H9 (cell line): ENCODE measurements at regions not wholly inside any gene's neighbourhood (a gene's known extent, or its start where the extent isn't known, plus 50 kb on each side); places are given as distances from the start of the nearest gene placed in this dataset.

Experiments used
- DNase-seq: peaks from one replicate; pipeline ENCODE4 v3.0.0-alpha.2; 2017
- H2AFZ ChIP-seq: one replicate; pipeline ENCODE4 v1.6.1; 2013; ENCODE audit warnings: mild to moderate bottlenecking, low read length, control low read depth, moderate library complexity
- H2AK5ac ChIP-seq: 2 replicates; pipeline ENCODE4 v1.6.1; 2013; ENCODE audit warnings: low read length, control low read depth, mixed read lengths; ENCODE audit not compliant: insufficient read length
- H2BK120ac ChIP-seq: one replicate; pipeline ENCODE4 v1.6.1; 2013; ENCODE audit warnings: low read depth, mild to moderate bottlenecking, low read length, control low read depth, inconsistent platforms; ENCODE audit not compliant: poor library complexity, severe bottlenecking
- H2BK12ac ChIP-seq: 2 replicates; pipeline ENCODE4 v1.6.1; 2013; ENCODE audit warnings: low read length, control low read depth, mixed read lengths, low read depth; ENCODE audit not compliant: insufficient read length
- H2BK15ac ChIP-seq: 2 replicates; pipeline ENCODE4 v1.6.1; 2013; ENCODE audit warnings: low read depth, low read length, control low read depth
- H2BK20ac ChIP-seq: one replicate; pipeline ENCODE4 v1.6.1; 2013; ENCODE audit warnings: low read depth, mild to moderate bottlenecking, low read length, control low read depth, inconsistent platforms; ENCODE audit not compliant: poor library complexity, severe bottlenecking
- H2BK5ac ChIP-seq: 2 replicates; pipeline ENCODE4 v1.6.1; 2013; ENCODE audit warnings: low read length, control low read depth, mixed read lengths; ENCODE audit not compliant: insufficient read length
- H3K14ac ChIP-seq: 2 replicates; pipeline ENCODE4 v1.6.1; 2013; ENCODE audit warnings: low read length, control low read depth; ENCODE audit not compliant: insufficient read depth
- H3K18ac ChIP-seq: 2 replicates; pipeline ENCODE4 v1.6.1; 2013; ENCODE audit warnings: low read depth, mild to moderate bottlenecking, mixed read lengths, low read length, control low read depth; ENCODE audit not compliant: insufficient read length
- H3K23ac ChIP-seq: 2 replicates; pipeline ENCODE4 v1.6.1; 2013; ENCODE audit warnings: low read length, control low read depth, mixed read lengths, low read depth; ENCODE audit not compliant: insufficient read length
- H3K23me2 ChIP-seq: 2 replicates; pipeline ENCODE4 v1.6.1; 2013; ENCODE audit warnings: low read depth, mild to moderate bottlenecking, mixed read lengths, low read length, control low read depth; ENCODE audit not compliant: insufficient read length, poor library complexity, severe bottlenecking
- H3K27ac ChIP-seq: 2 replicates; pipeline ENCODE4 v1.5.1; 2013; ENCODE audit warnings: low read length, control low read depth, mixed read lengths, low read depth; ENCODE audit not compliant: insufficient read length
- H3K27me3 ChIP-seq: 2 replicates; pipeline ENCODE4 v1.6.1; 2013; ENCODE audit warnings: low read length, control low read depth, inconsistent platforms; ENCODE audit not compliant: insufficient read depth
- H3K4ac ChIP-seq: 2 replicates; pipeline ENCODE4 v1.6.1; 2013; ENCODE audit warnings: low read depth, mild to moderate bottlenecking, control low read depth, inconsistent platforms, low read length, moderate library complexity
- H3K4me1 ChIP-seq: 2 replicates; pipeline ENCODE4 v1.6.1; 2013; ENCODE audit warnings: low read length, control low read depth, inconsistent platforms; ENCODE audit not compliant: insufficient read depth
- H3K4me2 ChIP-seq: 2 replicates; pipeline ENCODE4 v1.6.1; 2013; ENCODE audit warnings: low read length, control low read depth, mixed read lengths; ENCODE audit not compliant: insufficient read length, insufficient read depth
- H3K56ac ChIP-seq: 2 replicates; pipeline ENCODE4 v1.6.1; 2013; ENCODE audit warnings: low read depth, mild to moderate bottlenecking, mixed read lengths, low read length, control low read depth; ENCODE audit not compliant: insufficient read length
- H3K79me1 ChIP-seq: 2 replicates; pipeline ENCODE4 v1.6.1; 2013; ENCODE audit warnings: low read depth, mild to moderate bottlenecking, moderate library complexity, low read length, control low read depth, inconsistent platforms; ENCODE audit not compliant: insufficient read depth, poor library complexity, severe bottlenecking
- H3K79me2 ChIP-seq: 2 replicates; pipeline ENCODE4 v1.6.1; 2013; ENCODE audit warnings: low read length, control low read depth, inconsistent platforms; ENCODE audit not compliant: insufficient read depth
- H3K9ac ChIP-seq: 2 replicates; pipeline ENCODE4 v1.6.1; 2013; ENCODE audit warnings: low read length, control low read depth, mixed read lengths; ENCODE audit not compliant: insufficient read length; ENCODE audit errors: extremely low read depth
- H3K9me3 ChIP-seq: one replicate; pipeline ENCODE4 v1.6.1; 2013; ENCODE audit warnings: low read depth, low read length, inconsistent platforms; ENCODE audit not compliant: control insufficient read depth
- H3T11ph ChIP-seq: one replicate; pipeline ENCODE4 v1.6.1; 2013; ENCODE audit warnings: mild to moderate bottlenecking, low read length, control low read depth, inconsistent platforms
- H4K20me1 ChIP-seq: one replicate; pipeline ENCODE4 v1.6.1; 2013; ENCODE audit not compliant: control insufficient read depth, insufficient read length, insufficient read depth
- H4K5ac ChIP-seq: 2 replicates; pipeline ENCODE4 v1.6.1; 2013; ENCODE audit warnings: low read depth, mild to moderate bottlenecking, mixed read lengths, low read length, control low read depth; ENCODE audit not compliant: insufficient read length
- H4K8ac ChIP-seq: replicated peaks from 2 replicates; pipeline ENCODE4 v1.6.1; 2013; ENCODE audit warnings: low read length, control low read depth, mixed read lengths, low read depth; ENCODE audit not compliant: insufficient read length
- H4K91ac ChIP-seq: 2 replicates; pipeline ENCODE4 v1.6.1; 2013; ENCODE audit warnings: low read depth, mild to moderate bottlenecking, moderate library complexity, mixed read lengths, low read length, control low read depth; ENCODE audit not compliant: insufficient read length
- H3K27ac Mint-ChIP-seq, 3 experiments: 2 replicates in 2 of 3; 3 replicates in 1 of 3; pipeline ENCODE4 v1.8.0; 2020 to 2021; ENCODE audit warnings: mixed read lengths in 3 of 3, mild to moderate bottlenecking in 1 of 3, moderate library complexity in 1 of 3
- H3K27me3 Mint-ChIP-seq: 2 replicates; pipeline ENCODE4 v1.8.0; 2021; ENCODE audit warnings: low read depth, mild to moderate bottlenecking, moderate library complexity, mixed read lengths
- H3K36me3 Mint-ChIP-seq, 3 experiments: 2 replicates in 2 of 3; 3 replicates in 1 of 3; pipeline ENCODE4 v1.8.0; 2020 to 2021; ENCODE audit warnings: low read depth in 3 of 3, mixed read lengths in 3 of 3; ENCODE audit not compliant: insufficient read depth in 1 of 3
- H3K4me1 Mint-ChIP-seq, 2 experiments: 2 replicates each; pipeline ENCODE4 v1.8.0; 2020; ENCODE audit warnings: mixed read lengths in 2 of 2
- H3K4me3 Mint-ChIP-seq, 2 experiments: 2 replicates in 1 of 2; 3 replicates in 1 of 2; pipeline ENCODE4 v1.8.0; 2020 to 2021; ENCODE audit warnings: mild to moderate bottlenecking in 2 of 2, mixed read lengths in 2 of 2, moderate library complexity in 1 of 2
- H3K9me3 Mint-ChIP-seq, 2 experiments: 2 replicates in 1 of 2; 3 replicates in 1 of 2; pipeline ENCODE4 v1.8.0; 2020; ENCODE audit warnings: mild to moderate bottlenecking in 2 of 2, mixed read lengths in 2 of 2, moderate library complexity in 1 of 2
- WGBS: extraction: QIAGEN DNeasy Blood & Tissue Kit; methylation state at CpG from one replicate; pipeline ENCODE4 v1.1.7; 2013; ENCODE audit warnings: missing lambda C conversion rate, low lambda C conversion rate, mixed read lengths; ENCODE audit not compliant: insufficient read length; ENCODE audit errors: extremely low coverage; 5-methylcytosine and 5-hydroxymethylcytosine counted together
- TF ChIP-seq, protein P1 (sequence below): fragments of 200-600 bp; sonication (generic); conservative IDR thresholded peaks from 3 replicates; pipeline ENCODE4 v1.8.0; 2021; ENCODE audit warnings: antibody characterized with exemption, mild to moderate bottlenecking

- no peaks in the 10 kb centered on the region for H3K23me2 ChIP-seq
- no peak for DNase-seq
- H3K79me1 ChIP-seq, result no peaks in the 10 kb centered on the region
- Mint-ChIP-seq H3K4me1 (no peaks in the 10 kb centered on the region), H3K27me3 (no peaks in the 10 kb centered on the region), H3K27ac (no peak overlapping the region), H3K9me3 (no peaks in the 10 kb centered on the region), H3K4me3 (no peak overlapping the region), H3K36me3 (no peaks in the 10 kb centered on the region)
- no peak overlapping the region for H3K4me2 ChIP-seq
- no peak overlapping the region for H3K27ac ChIP-seq
- no peak overlapping the region for H2BK15ac ChIP-seq
- H3T11ph ChIP-seq, result no peak overlapping the region
- no peak overlapping the region for H4K5ac ChIP-seq
- no peak overlapping the region for H2AK5ac ChIP-seq
- H3K27me3 ChIP-seq, result no peaks in the 10 kb centered on the region
- no peak overlapping the region for H4K91ac ChIP-seq
- no peak overlapping the region for H3K56ac ChIP-seq
- H3K14ac ChIP-seq, result no peak overlapping the region
- H2BK12ac ChIP-seq, result no peak overlapping the region
- no CpG with 5 or more reads among the region's 2 CpGs for WGBS
- no peaks in the 10 kb centered on the region for H3K9me3 ChIP-seq
- no peaks in the 10 kb centered on the region for H4K20me1 ChIP-seq
- no peak overlapping the region for H3K4ac ChIP-seq
- no peak overlapping the region for H4K8ac ChIP-seq
- no peaks in the 10 kb centered on the region for H3K4me1 ChIP-seq
- no peak overlapping the region for H2BK120ac ChIP-seq
- TF ChIP-seq, protein P1, sequence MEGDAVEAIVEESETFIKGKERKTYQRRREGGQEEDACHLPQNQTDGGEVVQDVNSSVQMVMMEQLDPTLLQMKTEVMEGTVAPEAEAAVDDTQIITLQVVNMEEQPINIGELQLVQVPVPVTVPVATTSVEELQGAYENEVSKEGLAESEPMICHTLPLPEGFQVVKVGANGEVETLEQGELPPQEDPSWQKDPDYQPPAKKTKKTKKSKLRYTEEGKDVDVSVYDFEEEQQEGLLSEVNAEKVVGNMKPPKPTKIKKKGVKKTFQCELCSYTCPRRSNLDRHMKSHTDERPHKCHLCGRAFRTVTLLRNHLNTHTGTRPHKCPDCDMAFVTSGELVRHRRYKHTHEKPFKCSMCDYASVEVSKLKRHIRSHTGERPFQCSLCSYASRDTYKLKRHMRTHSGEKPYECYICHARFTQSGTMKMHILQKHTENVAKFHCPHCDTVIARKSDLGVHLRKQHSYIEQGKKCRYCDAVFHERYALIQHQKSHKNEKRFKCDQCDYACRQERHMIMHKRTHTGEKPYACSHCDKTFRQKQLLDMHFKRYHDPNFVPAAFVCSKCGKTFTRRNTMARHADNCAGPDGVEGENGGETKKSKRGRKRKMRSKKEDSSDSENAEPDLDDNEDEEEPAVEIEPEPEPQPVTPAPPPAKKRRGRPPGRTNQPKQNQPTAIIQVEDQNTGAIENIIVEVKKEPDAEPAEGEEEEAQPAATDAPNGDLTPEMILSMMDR, result no peak
- no peaks in the 10 kb centered on the region for H3K79me2 ChIP-seq
- H3K9ac ChIP-seq, result no peak overlapping the region
- H3K23ac ChIP-seq, result no peak overlapping the region
- no peak overlapping the region for H2BK5ac ChIP-seq
- no peak overlapping the region for H3K18ac ChIP-seq
- no peak overlapping the region for H2BK20ac ChIP-seq
- no peak overlapping the region for H2AFZ ChIP-seq
Observed at GRCh38 chr2:48257456-48257855, 57.0 kb upstream of the FOXN2 start.
